T-helper 1 cell treated with Interleukin-12 subunit alpha and Interleukin-12 subunit beta and Interleukin-4 antibody, amounts not matched to agents 30 μg/mL and 1 μg/mL, for 36 hours (primary cell): ENCODE measurements at regions not wholly inside any gene's neighbourhood (a gene's known extent, or its start where the extent isn't known, plus 50 kb on each side); places are given as distances from the start of the nearest gene placed in this dataset.
"Not testable (repeated sequence)": the region's sequence is repeated elsewhere in the genome, so short reads cannot be mapped to it uniquely, and the experiment has no call there.

ENCODE experiments used
- H3K27ac Mint-ChIP-seq: one replicate; pipeline ENCODE4 v1.8.0; 2021; ENCODE audit warnings: mild to moderate bottlenecking, mixed read lengths
- H3K27me3 Mint-ChIP-seq: one replicate; pipeline ENCODE4 v1.8.0; 2021; ENCODE audit warnings: low read depth, mixed read lengths
- H3K36me3 Mint-ChIP-seq: one replicate; pipeline ENCODE4 v1.8.0; 2021; ENCODE audit warnings: low read depth, mixed read lengths
- H3K4me1 Mint-ChIP-seq: one replicate; pipeline ENCODE4 v1.8.0; 2021; ENCODE audit warnings: low read depth, mixed read lengths
- H3K4me3 Mint-ChIP-seq: one replicate; pipeline ENCODE4 v1.8.0; 2021; ENCODE audit warnings: mild to moderate bottlenecking, moderate library complexity, mixed read lengths
- H3K9me3 Mint-ChIP-seq: one replicate; pipeline ENCODE4 v1.8.0; 2021; ENCODE audit warnings: mixed read lengths

DNA sequence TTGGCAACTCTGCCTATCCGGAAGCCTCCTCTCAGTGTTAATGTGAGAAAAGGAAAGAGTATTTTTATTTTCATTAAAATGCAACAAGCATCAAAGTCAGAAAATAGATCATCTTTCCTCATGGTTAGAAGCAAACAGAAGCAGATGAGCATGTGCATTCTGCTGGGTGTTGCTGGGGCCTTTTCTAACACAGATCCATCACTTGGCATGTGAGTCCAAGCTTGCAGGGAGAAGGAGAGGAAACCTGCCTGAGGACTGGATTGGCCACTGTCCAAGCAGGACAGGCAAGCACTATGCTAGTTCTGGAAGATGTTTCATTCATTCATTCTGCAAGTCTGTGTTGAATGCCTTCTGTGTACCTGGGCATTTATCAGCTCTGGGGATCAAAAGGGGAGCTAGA is 348.7 kb upstream of the PCSK5 start:
- no peak overlapping the region for H3K4me3 Mint-ChIP-seq
- no peaks in the 10 kb centered on the region for H3K9me3 Mint-ChIP-seq
- no peak overlapping the region for H3K27ac Mint-ChIP-seq
- H3K4me1 Mint-ChIP-seq: no peaks in the 10 kb centered on the region
- H3K36me3 Mint-ChIP-seq: no peaks in the 10 kb centered on the region
- no peaks in the 10 kb centered on the region for H3K27me3 Mint-ChIP-seq

DNA sequence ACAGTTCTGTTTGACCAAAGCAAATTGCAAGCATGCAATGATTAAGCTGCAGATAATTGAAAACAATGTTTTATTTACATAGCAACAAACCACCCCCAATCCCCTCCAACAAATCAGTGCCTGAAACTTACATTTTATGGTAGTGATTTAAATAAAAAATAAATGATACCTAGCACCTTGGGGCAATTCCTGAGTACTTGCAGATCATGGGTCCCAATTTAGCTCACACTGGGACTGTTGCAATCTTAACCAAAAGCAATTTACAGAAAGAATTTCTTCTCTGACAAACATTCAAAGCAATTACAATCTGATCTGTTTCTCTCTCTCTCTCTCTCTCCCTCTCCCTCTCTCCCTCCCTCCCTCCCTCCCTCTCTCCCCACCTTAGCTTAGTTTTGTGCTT is 345.7 kb upstream of the PCSK5 start:
- Mint-ChIP-seq H3K9me3 (no peaks in the 10 kb centered on the region), H3K4me1 (no peaks in the 10 kb centered on the region), H3K27ac (no peak overlapping the region), H3K4me3 (no peak overlapping the region), H3K27me3 (no peaks in the 10 kb centered on the region), H3K36me3 (no peaks in the 10 kb centered on the region)

DNA sequence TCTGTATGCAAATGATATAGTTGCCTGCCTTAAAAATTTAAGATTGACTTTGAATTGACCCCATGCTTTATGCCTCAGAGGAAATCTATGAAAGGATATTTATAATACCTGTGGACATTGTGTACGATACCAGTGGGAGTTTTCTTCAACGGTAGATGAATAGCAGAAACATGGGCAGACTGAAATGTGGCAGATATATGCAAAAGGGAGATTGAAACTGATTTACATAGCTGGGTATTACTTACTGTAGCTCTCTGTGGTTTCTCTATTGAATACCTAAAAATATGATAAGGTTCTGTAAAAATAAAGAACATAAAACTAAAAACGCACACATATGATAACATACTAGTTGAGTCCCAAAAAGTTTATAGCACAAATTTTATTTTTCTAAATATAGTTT is 345.2 kb upstream of the PCSK5 start:
- H3K9me3 Mint-ChIP-seq: no peaks in the 10 kb centered on the region
- no peaks in the 10 kb centered on the region for H3K27me3 Mint-ChIP-seq
- no peaks in the 10 kb centered on the region for H3K4me1 Mint-ChIP-seq
- no peak overlapping the region for H3K4me3 Mint-ChIP-seq
- H3K36me3 Mint-ChIP-seq: no peaks in the 10 kb centered on the region
- H3K27ac Mint-ChIP-seq: no peak overlapping the region

DNA sequence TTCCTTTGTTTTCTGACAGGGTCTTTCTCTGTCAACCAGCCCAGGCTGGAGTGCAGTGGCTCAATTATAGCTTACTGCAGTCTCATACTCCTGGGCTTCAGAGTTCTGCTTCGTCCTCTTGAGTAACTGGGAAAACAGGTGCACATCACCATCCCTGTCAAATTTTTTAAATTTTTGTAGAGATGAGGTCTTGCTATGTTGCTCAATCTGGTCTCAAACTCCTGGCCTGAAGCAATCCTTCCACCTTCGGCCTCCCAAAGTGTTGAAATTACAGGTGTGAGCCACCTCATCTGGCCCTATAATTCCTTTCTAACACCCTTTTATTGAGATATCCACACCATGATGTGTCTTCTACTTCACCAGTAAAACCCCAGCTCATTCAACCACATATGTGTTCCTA is 341.6 kb upstream of the PCSK5 start:
- no peaks in the 10 kb centered on the region for H3K36me3 Mint-ChIP-seq
- peak overlapping the region; percentile 21 for H3K4me3 Mint-ChIP-seq
- H3K9me3 Mint-ChIP-seq: no peaks in the 10 kb centered on the region
- H3K27ac Mint-ChIP-seq: no peak overlapping the region
- no peaks in the 10 kb centered on the region for H3K4me1 Mint-ChIP-seq
- H3K27me3 Mint-ChIP-seq: no peaks in the 10 kb centered on the region

DNA sequence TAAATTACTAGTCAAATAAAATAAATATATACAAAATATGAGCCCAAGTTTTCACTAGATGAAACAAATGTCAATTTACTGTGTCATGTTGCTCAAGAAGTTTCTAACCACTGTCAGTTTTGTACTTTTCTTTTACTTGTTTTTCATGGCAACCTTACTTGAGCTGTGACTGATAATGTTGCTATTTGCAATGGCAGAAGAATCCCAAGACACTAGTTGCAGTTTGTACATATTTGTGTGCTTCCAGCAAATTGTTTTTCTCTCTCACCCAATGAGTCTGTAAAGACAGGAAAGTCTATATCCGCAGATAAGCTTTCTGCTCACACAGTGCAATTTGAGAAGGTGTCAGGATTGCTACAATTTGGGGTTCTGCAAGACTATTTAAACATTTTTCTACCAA is 338.6 kb upstream of the PCSK5 start:
- Mint-ChIP-seq H3K9me3 (no peaks in the 10 kb centered on the region), H3K27ac (no peak overlapping the region), H3K27me3 (no peaks in the 10 kb centered on the region), H3K4me3 (no peak overlapping the region), H3K4me1 (no peaks in the 10 kb centered on the region), H3K36me3 (no peaks in the 10 kb centered on the region)

DNA sequence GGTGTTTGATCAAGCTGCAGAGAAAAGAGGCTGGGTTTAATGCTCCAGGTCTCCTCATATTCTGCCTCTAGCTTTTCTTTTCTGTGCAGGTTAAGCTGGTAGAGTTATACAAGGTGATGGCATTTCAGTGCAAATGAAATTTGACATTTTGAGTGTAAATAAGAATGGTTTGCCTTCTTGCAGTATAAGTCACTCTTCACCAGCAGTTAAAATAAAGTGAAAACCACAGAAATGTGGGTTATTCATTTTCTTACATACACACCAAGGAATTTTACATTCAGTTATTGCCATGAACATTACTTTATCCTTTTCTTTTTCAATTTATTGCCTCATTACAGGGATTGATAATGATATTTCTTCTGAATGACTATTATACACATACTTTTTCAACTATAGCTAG is 337.5 kb upstream of the PCSK5 start:
- Mint-ChIP-seq H3K9me3 (no peaks in the 10 kb centered on the region), H3K4me1 (no peaks in the 10 kb centered on the region), H3K27me3 (no peaks in the 10 kb centered on the region), H3K4me3 (no peak overlapping the region), H3K27ac (no peak overlapping the region), H3K36me3 (no peaks in the 10 kb centered on the region)

DNA sequence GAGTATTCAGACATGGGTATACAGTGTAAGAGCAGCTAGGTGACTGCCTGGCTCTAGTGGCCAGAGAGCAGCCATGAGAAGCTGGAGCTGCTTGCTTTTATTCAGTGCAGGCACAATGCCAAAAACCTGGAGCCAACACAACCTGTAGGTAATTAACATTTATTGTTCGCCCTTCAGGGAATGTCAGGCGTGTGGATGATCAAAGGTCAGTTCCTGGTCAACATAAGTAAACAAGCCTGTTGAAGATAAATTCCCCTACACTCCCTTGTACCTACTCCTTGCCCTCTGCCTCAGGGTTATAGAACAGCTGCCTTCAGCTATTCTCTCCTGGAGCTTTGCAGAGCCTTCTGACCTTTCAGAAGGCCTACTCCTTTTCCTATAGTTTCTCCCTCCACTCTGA is 323.7 kb upstream of the PCSK5 start:
- not testable (repeated sequence) for H3K27ac Mint-ChIP-seq, H3K36me3 Mint-ChIP-seq, H3K9me3 Mint-ChIP-seq, H3K4me3 Mint-ChIP-seq, H3K27me3 Mint-ChIP-seq, H3K4me1 Mint-ChIP-seq

DNA sequence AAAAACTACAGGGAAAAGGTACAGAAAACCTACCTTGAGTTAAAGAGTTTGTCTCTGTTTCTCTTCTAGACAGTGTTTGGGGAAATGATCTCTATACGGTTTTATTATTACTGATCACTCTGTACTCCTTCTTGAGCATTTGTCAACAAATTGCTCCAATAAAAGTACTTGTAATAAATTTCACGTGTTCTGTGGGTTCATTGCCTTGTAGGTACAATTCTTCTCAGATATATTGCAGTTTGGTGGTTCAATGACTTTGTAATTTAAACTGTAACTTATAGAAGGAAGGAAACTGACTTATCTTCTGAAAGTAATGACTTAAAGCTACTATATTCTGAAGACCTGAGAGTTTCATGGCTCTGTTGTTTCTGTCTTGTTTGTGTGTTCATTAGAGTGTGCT is 319.9 kb upstream of the PCSK5 start:
- Mint-ChIP-seq H3K36me3 (no peaks in the 10 kb centered on the region), H3K4me1 (no peaks in the 10 kb centered on the region), H3K4me3 (no peak overlapping the region), H3K27me3 (no peaks in the 10 kb centered on the region), H3K9me3 (no peaks in the 10 kb centered on the region), H3K27ac (no peak overlapping the region)

DNA sequence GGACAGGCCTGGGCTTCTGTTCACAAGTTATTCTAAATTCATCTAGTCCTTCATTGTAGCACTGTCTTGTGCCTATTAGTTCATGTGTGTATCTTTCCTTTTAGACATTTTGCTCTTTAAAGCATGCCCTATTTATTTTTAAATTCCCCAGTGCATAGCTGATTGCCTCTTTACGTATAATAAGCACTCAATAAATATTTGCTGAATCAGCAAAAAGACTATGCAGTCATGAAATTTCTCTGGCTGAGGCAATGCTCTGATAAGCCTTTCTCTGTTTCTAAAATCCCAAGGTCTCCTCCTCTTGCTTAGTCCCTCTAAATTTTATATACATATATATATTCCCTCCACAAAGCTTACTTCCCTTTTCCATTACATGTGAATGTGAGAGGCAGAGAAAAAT is 315.9 kb upstream of the PCSK5 start:
- Mint-ChIP-seq H3K4me1 (no peaks in the 10 kb centered on the region), H3K4me3 (no peak overlapping the region), H3K9me3 (no peaks in the 10 kb centered on the region), H3K27ac (no peak overlapping the region), H3K36me3 (no peaks in the 10 kb centered on the region), H3K27me3 (no peaks in the 10 kb centered on the region)

DNA sequence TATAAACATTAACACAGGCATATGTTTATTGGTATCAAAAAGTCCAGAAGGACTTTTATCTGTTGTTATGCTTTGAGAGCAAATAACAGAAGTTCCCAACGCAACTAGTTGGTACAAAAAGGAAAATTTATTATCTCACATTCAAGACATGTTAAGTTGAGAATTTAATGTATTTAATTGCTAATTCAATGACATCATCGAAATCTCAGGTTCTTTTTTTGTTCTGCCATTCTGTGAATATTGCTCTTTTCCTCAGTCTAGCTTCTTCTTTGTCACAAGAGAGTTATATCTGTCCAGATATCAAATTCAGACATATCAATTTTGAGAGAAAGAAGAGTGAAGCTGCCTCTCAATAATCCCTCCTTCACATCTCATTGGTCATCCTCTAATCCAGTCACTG is 307.6 kb upstream of the PCSK5 start:
- H3K4me1 Mint-ChIP-seq: no peaks in the 10 kb centered on the region
- no peaks in the 10 kb centered on the region for H3K27me3 Mint-ChIP-seq
- H3K27ac Mint-ChIP-seq: no peak overlapping the region
- H3K9me3 Mint-ChIP-seq: no peaks in the 10 kb centered on the region
- no peaks in the 10 kb centered on the region for H3K36me3 Mint-ChIP-seq
- H3K4me3 Mint-ChIP-seq: no peak overlapping the region

DNA sequence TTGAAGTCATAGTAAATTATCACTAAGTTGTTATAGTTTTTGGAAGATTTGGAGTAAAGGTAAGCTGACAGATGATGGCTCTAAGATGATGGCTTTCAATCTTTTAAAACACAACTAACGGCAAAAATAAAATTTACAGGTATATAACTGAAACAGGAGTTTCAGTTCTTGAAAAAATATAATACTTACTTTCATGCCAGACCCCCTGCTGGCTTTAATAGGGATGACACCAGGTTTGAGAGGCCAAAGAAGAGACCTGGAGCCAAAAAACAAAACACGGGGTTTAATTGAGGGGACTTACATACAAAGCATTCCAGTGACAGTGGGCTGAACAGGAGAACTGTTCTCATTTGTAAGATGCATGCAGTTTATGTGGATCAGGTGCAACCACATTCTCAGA is 301.7 kb upstream of the PCSK5 start:
- Mint-ChIP-seq H3K4me1 (no peaks in the 10 kb centered on the region), H3K4me3 (no peak overlapping the region), H3K27me3 (no peaks in the 10 kb centered on the region), H3K9me3 (no peaks in the 10 kb centered on the region), H3K27ac (no peak overlapping the region), H3K36me3 (no peaks in the 10 kb centered on the region)

DNA sequence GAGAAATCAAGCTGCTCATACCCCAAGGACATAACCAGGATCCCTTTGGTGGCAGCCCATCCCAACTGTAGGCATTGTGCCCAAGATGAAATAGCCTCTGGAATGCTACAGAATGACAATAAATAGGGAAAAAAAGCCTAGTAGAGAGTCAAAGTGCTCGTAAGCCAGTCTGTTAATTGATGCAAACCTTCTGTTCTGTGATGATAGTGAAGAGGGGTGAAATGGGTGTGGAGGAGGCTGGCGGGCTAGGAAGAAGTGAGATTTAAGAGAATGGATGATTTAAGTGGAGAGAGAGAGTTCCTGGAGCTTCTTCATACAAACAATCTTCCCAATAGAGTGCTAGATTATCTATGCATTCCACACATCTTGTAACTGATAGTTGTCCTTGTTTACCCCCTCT is 301.0 kb upstream of the PCSK5 start:
- Mint-ChIP-seq H3K27ac (no peak overlapping the region), H3K27me3 (no peaks in the 10 kb centered on the region), H3K9me3 (no peaks in the 10 kb centered on the region), H3K36me3 (no peaks in the 10 kb centered on the region), H3K4me3 (no peak overlapping the region), H3K4me1 (no peaks in the 10 kb centered on the region)

DNA sequence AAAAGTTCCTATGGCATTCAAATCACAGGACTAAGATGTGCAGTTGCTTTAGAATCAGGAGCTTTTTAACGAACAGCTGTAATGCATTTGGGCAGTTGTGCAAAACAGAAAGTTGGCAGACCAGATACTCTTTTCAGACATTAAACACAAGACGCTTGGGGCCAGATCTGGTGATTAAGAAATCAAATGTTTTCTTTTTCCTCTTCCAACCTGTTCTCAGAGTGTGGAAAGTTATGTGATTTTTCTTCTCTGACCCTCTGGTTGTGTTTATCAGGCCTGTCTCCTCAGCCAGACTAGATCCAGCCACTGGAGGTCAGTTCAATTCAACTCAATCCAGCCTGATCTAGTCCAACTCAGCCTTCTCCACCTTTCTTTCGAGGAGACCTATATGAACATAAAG is 298.5 kb upstream of the PCSK5 start:
- Mint-ChIP-seq H3K4me3 (no peak overlapping the region), H3K27ac (no peak overlapping the region), H3K27me3 (peaks cover 2% of the 10 kb centered on the region), H3K9me3 (no peaks in the 10 kb centered on the region), H3K36me3 (no peaks in the 10 kb centered on the region), H3K4me1 (no peaks in the 10 kb centered on the region)

DNA sequence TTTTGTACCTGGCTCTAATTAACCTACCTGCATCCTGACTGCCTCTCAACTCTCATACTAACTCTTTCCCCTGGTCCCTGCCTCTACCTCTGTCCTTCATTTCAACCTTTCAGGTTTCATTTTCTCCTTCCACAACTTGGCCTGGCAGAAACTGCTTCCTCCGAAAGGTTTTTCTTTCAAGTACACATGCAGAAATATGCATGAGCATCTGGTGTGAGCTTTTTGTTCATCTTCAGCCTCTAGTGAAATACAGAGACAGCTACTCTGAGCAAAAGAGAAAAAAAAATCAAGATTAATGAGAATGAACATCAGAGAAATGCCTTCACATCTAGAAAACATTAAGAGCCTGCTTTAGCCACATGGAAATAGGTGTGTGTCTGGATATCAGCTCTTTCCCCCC is 297.9 kb upstream of the PCSK5 start:
- Mint-ChIP-seq H3K9me3 (no peaks in the 10 kb centered on the region), H3K27me3 (peaks cover 6% of the 10 kb centered on the region), H3K27ac (no peak overlapping the region), H3K4me3 (no peak overlapping the region), H3K36me3 (no peaks in the 10 kb centered on the region), H3K4me1 (no peaks in the 10 kb centered on the region)

DNA sequence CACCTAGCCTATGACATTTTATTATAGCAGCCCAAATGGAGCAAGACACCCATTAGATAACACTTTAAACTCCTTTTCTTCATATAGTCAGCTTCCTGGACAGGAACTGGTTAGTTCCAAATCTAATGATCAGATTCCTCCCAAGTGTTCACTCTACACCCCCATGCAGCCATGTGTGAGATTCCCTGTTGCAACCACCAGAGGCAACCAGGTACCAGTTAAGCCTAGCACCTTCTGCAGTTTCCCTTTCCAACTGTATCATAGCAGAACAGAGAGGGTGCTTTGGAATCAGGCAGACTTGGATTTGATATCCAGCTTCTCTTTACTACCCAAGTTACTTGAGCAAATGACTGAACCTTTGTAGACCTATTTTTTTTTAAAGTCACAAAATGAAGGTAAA is 296.6 kb upstream of the PCSK5 start:
- no peak overlapping the region for H3K27ac Mint-ChIP-seq
- no peak overlapping the region for H3K4me3 Mint-ChIP-seq
- peaks cover 6% of the 10 kb centered on the region for H3K27me3 Mint-ChIP-seq
- no peaks in the 10 kb centered on the region for H3K36me3 Mint-ChIP-seq
- no peaks in the 10 kb centered on the region for H3K4me1 Mint-ChIP-seq
- no peaks in the 10 kb centered on the region for H3K9me3 Mint-ChIP-seq

DNA sequence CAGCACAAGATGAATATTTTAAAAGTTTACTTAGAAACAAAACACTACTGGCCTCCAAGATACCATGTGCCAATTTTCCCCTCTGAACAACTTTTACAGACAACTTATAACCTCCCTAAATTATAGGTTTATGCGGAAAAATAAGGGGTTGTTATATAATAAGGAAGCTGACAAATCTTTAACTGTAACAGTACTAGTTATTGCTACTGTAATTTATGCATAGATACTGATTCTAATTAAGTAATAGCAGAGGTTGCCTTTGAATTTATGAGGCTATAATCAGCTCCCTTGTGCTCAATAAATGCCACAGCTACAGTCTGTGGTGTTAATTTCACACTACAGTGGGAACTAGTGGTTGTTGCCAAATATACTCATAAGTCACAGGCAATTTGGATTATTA is 291.3 kb upstream of the PCSK5 start:
- no peaks in the 10 kb centered on the region for H3K4me1 Mint-ChIP-seq
- H3K27me3 Mint-ChIP-seq: peaks cover 6% of the 10 kb centered on the region
- no peaks in the 10 kb centered on the region for H3K36me3 Mint-ChIP-seq
- H3K27ac Mint-ChIP-seq: no peak overlapping the region
- H3K9me3 Mint-ChIP-seq: no peaks in the 10 kb centered on the region
- no peak overlapping the region for H3K4me3 Mint-ChIP-seq
